K562 (cell line): ENCODE measurements at regions not wholly inside any gene's neighbourhood (a gene's known extent, or its start where the extent isn't known, plus 50 kb on each side); places are given as distances from the start of the nearest gene placed in this dataset.

ENCODE experiments used
- ATAC-seq: fragments of 200-7000 bp; cut with Tn5 transposase; 3 replicates; pipeline ENCODE4 v1.9.1; 2020; ENCODE audit warnings: moderate library complexity
- BruUV-seq: library from RNA; stranded (reverse); fragments of 400-500 nt; replicated peaks from 2 replicates; lab custom pipeline; 2021; lab: Mats Ljungman, UMichigan
- CTCF ChIA-PET: fragments of 300-600 bp; formaldehyde crosslinking; extraction: SDS; loops from one replicate; lab custom pipeline; 2021; ENCODE audit warnings: low intra/inter-chr PET ratio; lab: Yijun Ruan, JAX
- POLR2A ChIA-PET: fragments of 300-600, 350-650 bp; sonication (Branson Sonifier 250); formaldehyde crosslinking; extraction: SDS; loops from one replicate; lab custom pipeline; 2021; ENCODE audit warnings: antibody characterized with exemption, inconsistent platforms; lab: Yijun Ruan, JAX
- DNase-seq, 4 experiments: peaks; one replicate each; pipeline versions ENCODE4 v3.0.0 to v3.0.0-alpha.2; 2011 to 2018; ENCODE audit warnings: low spot score in 3 of 4, mixed read lengths in 3 of 4; ENCODE audit errors: extremely low read depth in 1 of 4
- FAIRE-seq: peaks from 2 replicates; lab custom pipeline; 2011; peaks lifted over from hg19 to GRCh38; lab: Jason Lieb, UNC
- H2AFZ ChIP-seq: 2 replicates; pipeline ENCODE4 v1.6.0; 2011; ENCODE audit warnings: low read depth, low read length, control low read depth, inconsistent platforms
- H3K27ac ChIP-seq: fragments of 200-600 bp; 3 replicates; pipeline ENCODE4 v1.8.0; 2011; ENCODE audit warnings: low read depth, mild to moderate bottlenecking, control low read depth, inconsistent platforms, low read length, moderate library complexity, mixed read lengths; ENCODE audit errors: extremely low read depth
- H3K27me3 ChIP-seq, 2 experiments: fragments of 300-600 bp in 1 of 2; 2 replicates in 1 of 2; 3 replicates in 1 of 2; pipeline versions ENCODE4 v1.6.0 to v1.8.0; 2011; ENCODE audit warnings: inconsistent platforms in 2 of 2, low read length in 2 of 2, mild to moderate bottlenecking in 1 of 2, mixed read lengths in 1 of 2, moderate library complexity in 1 of 2; ENCODE audit not compliant: control insufficient read depth in 2 of 2, insufficient read depth in 2 of 2
- H3K36me3 ChIP-seq: fragments of 300-600 bp; 3 replicates; pipeline ENCODE4 v1.8.0; 2011; ENCODE audit warnings: mild to moderate bottlenecking, low read length, inconsistent platforms; ENCODE audit not compliant: control insufficient read depth, insufficient read depth
- H3K4me1 ChIP-seq, 2 experiments: fragments of 200-600 bp in 1 of 2; replicated peaks in 1 of 2; 2 replicates in 1 of 2; 3 replicates in 1 of 2; pipeline versions ENCODE4 v1.5.1 to v1.8.0; 2011; ENCODE audit warnings: inconsistent platforms in 2 of 2, low read length in 2 of 2, mild to moderate bottlenecking in 1 of 2, mixed read lengths in 1 of 2, moderate library complexity in 1 of 2; ENCODE audit not compliant: control insufficient read depth in 2 of 2, insufficient read depth in 2 of 2
- H3K4me2 ChIP-seq: 2 replicates; pipeline ENCODE4 v1.6.1; 2011; ENCODE audit warnings: low read length, control low read depth, inconsistent platforms, mixed read lengths; ENCODE audit not compliant: insufficient read depth
- H3K4me3 ChIP-seq: fragments of 200-600 bp; sonication (generic), shearing (Covaris generic); 2 replicates; pipeline ENCODE4 v1.5.1; 2016; ENCODE audit warnings: control low read depth, inconsistent platforms
- H3K79me2 ChIP-seq: fragments of 200-600 bp; 3 replicates; pipeline ENCODE4 v1.8.0; 2011; ENCODE audit warnings: low read length, inconsistent platforms; ENCODE audit not compliant: control insufficient read depth, insufficient read depth
- H3K9ac ChIP-seq, 2 experiments: 2 replicates each; pipeline versions ENCODE4 v1.6.0 to v1.6.1; 2011; ENCODE audit warnings: low read depth in 2 of 2, low read length in 2 of 2, control low read depth in 1 of 2, inconsistent platforms in 1 of 2, mild to moderate bottlenecking in 1 of 2, mixed read lengths in 1 of 2; ENCODE audit not compliant: insufficient read depth in 1 of 2
- H3K9me1 ChIP-seq: one replicate; pipeline ENCODE4 v1.6.0; 2011; ENCODE audit warnings: inconsistent platforms, mild to moderate bottlenecking, low read length, moderate library complexity; ENCODE audit not compliant: control insufficient read depth, insufficient read depth
- H3K9me3 ChIP-seq: replicated peaks from 2 replicates; pipeline ENCODE4 v1.5.1; 2011; ENCODE audit warnings: low read depth, low read length, inconsistent platforms; ENCODE audit not compliant: control insufficient read depth, insufficient read depth
- H4K20me1 ChIP-seq: replicated peaks from 2 replicates; pipeline ENCODE4 v1.6.1; 2011; ENCODE audit warnings: low read length, inconsistent platforms, mixed read lengths; ENCODE audit not compliant: control insufficient read depth, insufficient read depth
- GATAD2B ChIP-seq: fragments of 450-650 bp; IDR thresholded peaks from 2 replicates; pipeline ENCODE4 v1.6.1; 2017; ENCODE audit warnings: mild to moderate bottlenecking, borderline replicate concordance
- HDAC1 ChIP-seq, 2 experiments: fragments of 450-650 bp; IDR thresholded peaks; 2 replicates each; pipeline ENCODE4 v1.6.1; 2016 to 2017; ENCODE audit warnings: inconsistent platforms in 1 of 2, mild to moderate bottlenecking in 1 of 2, moderate library complexity in 1 of 2
- JUNB ChIP-seq: fragments of 450-650 bp; formaldehyde crosslinking; conservative IDR thresholded peaks from 2 replicates; pipeline ENCODE4 v1.4.0; 2020; ENCODE audit warnings: mild to moderate bottlenecking
- KLF1 ChIP-seq: fragments of 450-650 bp; IDR thresholded peaks from 2 replicates; pipeline ENCODE4 v1.6.1; 2016; ENCODE audit warnings: missing genetic modification characterization, missing compliant biosample characterization
- MTA3 ChIP-seq: fragments of 450-650 bp; formaldehyde crosslinking; IDR thresholded peaks from 2 replicates; pipeline ENCODE4 v1.6.1; 2017; ENCODE audit warnings: mild to moderate bottlenecking, borderline replicate concordance
- NCOA1 ChIP-seq: fragments of 450-650 bp; IDR thresholded peaks from 2 replicates; pipeline ENCODE4 v1.6.1; 2016; ENCODE audit warnings: low read depth
- NR4A1 ChIP-seq, 2 experiments: fragments of 250-450 bp in 1 of 2; fragments of 450-650 bp in 1 of 2; sonication (Bioruptor Pico) in 1 of 2; IDR thresholded peaks; 2 replicates each; pipeline versions ENCODE4 v1.4.0 to v1.6.1; 2016 to 2020; ENCODE audit warnings: mild to moderate bottlenecking in 2 of 2, missing compliant biosample characterization in 1 of 2, missing genetic modification characterization in 1 of 2, moderate library complexity in 1 of 2
- POLR2A ChIP-seq: fragments of 450-650 bp; conservative IDR thresholded peaks from 2 replicates; pipeline ENCODE4 v1.6.1; 2016
- ZBTB1 ChIP-seq: sonication (generic); formaldehyde crosslinking; IDR thresholded peaks from 2 replicates; pipeline ENCODE4 v1.8.1; 2023; ENCODE audit warnings: missing genetic modification reagents, low read depth, mild to moderate bottlenecking, borderline replicate concordance
- ZNF445 ChIP-seq: fragments of 250-450 bp; sonication (Bioruptor Pico); IDR thresholded peaks from 2 replicates; pipeline ENCODE4 v1.4.0; 2020; ENCODE audit warnings: low read depth, mild to moderate bottlenecking, moderate library complexity
- ZNF507 ChIP-seq: conservative IDR thresholded peaks from 2 replicates; pipeline ENCODE4 v1.6.1; 2017; ENCODE audit warnings: missing genetic modification characterization, missing compliant biosample characterization
- WGBS: fragments of 100-300 bp; shearing (Covaris generic); methylation state at CpG from one replicate; pipeline ENCODE4 v1.1.6; 2016; ENCODE audit warnings: low coverage, mixed read lengths; ENCODE audit not compliant: insufficient coverage; ENCODE audit errors: missing lambda C conversion rate; 5-methylcytosine and 5-hydroxymethylcytosine counted together
- in situ Hi-C: fragments of 300-500 bp; cut with MboI; formaldehyde crosslinking; loops from 4 replicates; pipeline ENCODE4 v1.15.0; 2018; ENCODE audit warnings: inconsistent platforms, mixed read lengths
- intact Hi-C: fragments of 100-400 bp; cut with micrococcal nuclease; formaldehyde crosslinking; loops from 2 replicates; pipeline ENCODE4 v1.14.2; 2022
- TF ChIP-seq, protein P1 (sequence below): fragments of 450-650 bp; formaldehyde crosslinking; IDR thresholded peaks from 2 replicates; pipeline ENCODE4 v1.4.0; 2020; ENCODE audit warnings: mild to moderate bottlenecking, moderate library complexity
- TF ChIP-seq, protein P2 (sequence below): fragments of 200-400 bp; formaldehyde crosslinking; IDR thresholded peaks from 2 replicates; pipeline ENCODE4 v1.6.1; 2017; ENCODE audit warnings: mild to moderate bottlenecking, low read depth, low read length, moderate library complexity
- TF ChIP-seq, protein P3 (sequence below): fragments of 250-450 bp; sonication (Bioruptor Pico); IDR thresholded peaks from 2 replicates; pipeline ENCODE4 v1.6.1; 2021; ENCODE audit warnings: mild to moderate bottlenecking

DNA sequence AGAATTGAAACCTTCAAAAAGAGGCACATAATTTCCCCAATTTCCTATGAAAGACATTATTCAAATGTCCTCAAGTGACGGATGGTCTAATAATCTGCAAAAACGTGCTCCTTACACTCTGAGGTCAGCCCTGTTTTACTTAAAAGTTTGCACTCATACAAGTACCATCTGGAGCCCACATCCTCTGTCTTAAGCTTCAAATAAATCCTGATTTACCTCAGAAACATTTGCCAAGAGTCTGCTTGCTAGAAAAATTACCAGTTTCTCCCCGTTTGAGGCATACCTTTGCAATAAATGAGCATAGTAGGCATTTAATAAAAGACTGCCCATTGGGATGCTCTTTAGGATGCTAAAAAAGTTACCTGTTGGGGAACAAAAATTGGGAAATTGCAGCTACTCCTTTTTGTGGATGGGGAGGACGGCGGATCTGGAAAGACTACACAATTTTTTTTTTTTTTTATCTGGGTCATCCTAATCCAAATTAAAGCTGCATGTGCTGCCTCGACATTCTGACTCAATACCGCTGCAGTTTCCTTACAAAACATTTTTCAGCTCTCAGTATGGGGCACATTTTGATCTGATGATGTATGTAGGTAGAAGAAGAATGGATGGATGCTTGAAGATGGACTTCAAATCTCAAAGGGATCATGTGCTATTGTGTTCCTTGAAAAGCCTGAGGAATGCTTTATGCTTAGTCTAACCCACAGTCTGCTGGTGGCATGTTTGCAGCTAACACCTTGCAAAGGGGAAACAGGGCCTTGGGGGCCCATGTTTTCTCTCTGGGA, 233.7 kb upstream of the ADAMTS9 start:
- no TSS peak for BruUV-seq
- Histone ChIP-seq H4K20me1 (no peaks in the 10 kb centered on the region), H3K36me3 (no peaks in the 10 kb centered on the region), H3K79me2 (no peaks in the 10 kb centered on the region), H2AFZ (no peak overlapping the region), H3K4me2 (no peak overlapping the region), H3K9me1 (no peaks in the 10 kb centered on the region), H3K4me1 (peaks cover 0 to 26% of the 10 kb centered on the region in 2 experiments; a peak in 3 of 5 replicates), H3K9ac (no peak overlapping the region), H3K9me3 (no peaks in the 10 kb centered on the region), H3K27me3 (no peaks in the 10 kb centered on the region)
- intact Hi-C loops = no loop called here
- in situ Hi-C loops = no loop called here
- FAIRE-seq (no peak), DNase-seq (no peak), ATAC-seq (no peak)
- 49% methylated on average over 7 of the region's 7 CpGs for WGBS
- CTCF ChIA-PET = no interaction called here
- TF ChIP-seq, protein P1, sequence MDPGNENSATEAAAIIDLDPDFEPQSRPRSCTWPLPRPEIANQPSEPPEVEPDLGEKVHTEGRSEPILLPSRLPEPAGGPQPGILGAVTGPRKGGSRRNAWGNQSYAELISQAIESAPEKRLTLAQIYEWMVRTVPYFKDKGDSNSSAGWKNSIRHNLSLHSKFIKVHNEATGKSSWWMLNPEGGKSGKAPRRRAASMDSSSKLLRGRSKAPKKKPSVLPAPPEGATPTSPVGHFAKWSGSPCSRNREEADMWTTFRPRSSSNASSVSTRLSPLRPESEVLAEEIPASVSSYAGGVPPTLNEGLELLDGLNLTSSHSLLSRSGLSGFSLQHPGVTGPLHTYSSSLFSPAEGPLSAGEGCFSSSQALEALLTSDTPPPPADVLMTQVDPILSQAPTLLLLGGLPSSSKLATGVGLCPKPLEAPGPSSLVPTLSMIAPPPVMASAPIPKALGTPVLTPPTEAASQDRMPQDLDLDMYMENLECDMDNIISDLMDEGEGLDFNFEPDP = no peak
- TF ChIP-seq NCOA1 (no peak), POLR2A (no peak), MTA3 (no peak), GATAD2B (no peak), ZBTB1 (CRISPR knock-in tag) (no peak), ZNF507 (tag) (no peak), HDAC1 (IDR thresholded peaks at IDR 0.05) (no peak), NR4A1 (CRISPR knock-in tag; IDR thresholded peaks at IDR 0.05) (no peak), NR4A1 (tag; IDR thresholded peaks at IDR 0.05) (no peak), KLF1 (tag) (no peak), ZNF445 (no peak), JUNB (CRISPR knock-in tag) (no peak)
- TF ChIP-seq, protein P2, sequence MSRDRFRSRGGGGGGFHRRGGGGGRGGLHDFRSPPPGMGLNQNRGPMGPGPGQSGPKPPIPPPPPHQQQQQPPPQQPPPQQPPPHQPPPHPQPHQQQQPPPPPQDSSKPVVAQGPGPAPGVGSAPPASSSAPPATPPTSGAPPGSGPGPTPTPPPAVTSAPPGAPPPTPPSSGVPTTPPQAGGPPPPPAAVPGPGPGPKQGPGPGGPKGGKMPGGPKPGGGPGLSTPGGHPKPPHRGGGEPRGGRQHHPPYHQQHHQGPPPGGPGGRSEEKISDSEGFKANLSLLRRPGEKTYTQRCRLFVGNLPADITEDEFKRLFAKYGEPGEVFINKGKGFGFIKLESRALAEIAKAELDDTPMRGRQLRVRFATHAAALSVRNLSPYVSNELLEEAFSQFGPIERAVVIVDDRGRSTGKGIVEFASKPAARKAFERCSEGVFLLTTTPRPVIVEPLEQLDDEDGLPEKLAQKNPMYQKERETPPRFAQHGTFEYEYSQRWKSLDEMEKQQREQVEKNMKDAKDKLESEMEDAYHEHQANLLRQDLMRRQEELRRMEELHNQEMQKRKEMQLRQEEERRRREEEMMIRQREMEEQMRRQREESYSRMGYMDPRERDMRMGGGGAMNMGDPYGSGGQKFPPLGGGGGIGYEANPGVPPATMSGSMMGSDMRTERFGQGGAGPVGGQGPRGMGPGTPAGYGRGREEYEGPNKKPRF = no peak
- TF ChIP-seq, protein P3, sequence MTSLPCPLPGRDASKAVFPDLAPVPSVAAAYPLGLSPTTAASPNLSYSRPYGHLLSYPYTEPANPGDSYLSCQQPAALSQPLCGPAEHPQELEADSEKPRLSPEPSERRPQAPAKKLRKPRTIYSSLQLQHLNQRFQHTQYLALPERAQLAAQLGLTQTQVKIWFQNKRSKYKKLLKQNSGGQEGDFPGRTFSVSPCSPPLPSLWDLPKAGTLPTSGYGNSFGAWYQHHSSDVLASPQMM (CRISPR knock-in tag) = no peak
- TF ChIP-seq, all 486 proteins: peak for 0
- no peak overlapping the region for H3K4me3 ChIP-seq
- H3K27ac ChIP-seq = no peak overlapping the region
- POLR2A ChIA-PET = no interaction called here
